ENCODE measurements at regions not wholly inside any gene's neighbourhood (a gene's known extent, or its start where the extent isn't known, plus 50 kb on each side); places are given as distances from the start of the nearest gene placed in this dataset.
"Not testable (repeated sequence)": the region's sequence is repeated elsewhere in the genome, so short reads cannot be mapped to it uniquely, and the experiment has no call there.

DNA sequence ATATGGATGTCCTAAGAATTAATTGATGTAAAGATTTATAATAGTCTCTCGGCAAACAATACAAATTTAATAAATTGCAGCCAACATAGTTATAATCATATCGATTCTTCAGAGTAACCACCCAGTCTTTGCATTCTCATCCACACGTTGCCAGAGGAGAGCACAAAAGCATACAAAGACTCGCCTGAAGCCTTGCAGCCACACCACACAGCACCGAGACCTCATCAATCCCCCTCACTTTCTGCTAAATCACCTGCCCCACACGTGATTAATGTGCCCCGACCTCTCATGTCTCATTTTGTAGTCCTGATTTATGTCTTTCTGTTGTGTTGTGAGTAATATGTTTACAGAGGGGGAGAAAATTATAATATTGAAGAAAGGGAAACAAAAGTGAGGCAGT, 510.4 kb downstream of the TRIML1 start:
- Mint-ChIP-seq H3K9me3 (peaks cover 6% of the 10 kb centered on the region), H3K27me3 (no peaks in the 10 kb centered on the region), H3K36me3 (no peaks in the 10 kb centered on the region), H3K4me1 (no peaks in the 10 kb centered on the region), H3K27ac (no peak overlapping the region), H3K4me3 (no peak overlapping the region)
- no peak for DNase-seq

DNA sequence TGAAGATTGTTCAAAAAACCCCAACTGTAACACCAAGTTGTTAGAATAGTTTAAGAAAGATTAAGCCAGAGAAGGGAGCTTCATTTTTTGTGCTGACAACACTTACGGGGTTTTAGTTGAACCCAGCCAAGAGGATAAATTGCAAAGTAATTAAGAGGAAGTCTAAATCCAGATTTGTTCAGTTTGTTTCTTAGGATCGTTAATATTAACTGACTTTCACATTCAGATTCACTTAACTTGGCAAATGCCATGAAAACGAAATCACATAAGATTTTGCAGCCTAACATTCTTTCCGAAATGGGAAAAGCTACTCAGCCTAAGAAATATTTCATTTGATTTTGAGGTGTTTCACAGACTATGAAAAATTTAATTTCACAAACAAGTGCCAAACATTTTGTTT, 511.3 kb downstream of the TRIML1 start:
- Mint-ChIP-seq H3K27me3 (no peaks in the 10 kb centered on the region), H3K9me3 (peaks cover 6% of the 10 kb centered on the region), H3K36me3 (no peaks in the 10 kb centered on the region), H3K4me3 (no peak overlapping the region), H3K27ac (no peak overlapping the region), H3K4me1 (no peaks in the 10 kb centered on the region)
- DNase-seq: no peak

DNA sequence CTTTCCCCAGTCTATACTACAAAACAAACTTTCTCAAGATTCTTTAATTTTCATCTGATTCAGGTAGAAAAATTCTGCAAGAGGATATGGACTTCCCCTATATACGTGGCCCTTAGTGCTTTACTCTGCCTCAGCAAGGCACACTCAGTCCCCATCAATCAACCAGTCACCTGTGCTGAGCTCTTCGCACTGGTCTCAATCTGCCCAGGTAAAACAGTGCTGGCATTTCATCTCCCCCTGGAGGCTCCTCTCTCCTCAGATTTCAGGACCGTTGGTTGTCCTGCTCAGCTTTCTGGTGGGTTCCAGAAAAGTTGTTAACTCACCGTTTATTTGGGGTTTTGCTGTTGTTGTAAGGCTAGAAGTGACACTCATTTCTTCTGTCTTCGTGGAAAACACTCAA, 518.1 kb downstream of the TRIML1 start:
- Mint-ChIP-seq H3K36me3 (no peaks in the 10 kb centered on the region), H3K27ac (no peak overlapping the region), H3K4me3 (no peak overlapping the region), H3K27me3 (no peaks in the 10 kb centered on the region), H3K9me3 (peaks cover 13% of the 10 kb centered on the region), H3K4me1 (no peaks in the 10 kb centered on the region)
- DNase-seq: no peak

DNA sequence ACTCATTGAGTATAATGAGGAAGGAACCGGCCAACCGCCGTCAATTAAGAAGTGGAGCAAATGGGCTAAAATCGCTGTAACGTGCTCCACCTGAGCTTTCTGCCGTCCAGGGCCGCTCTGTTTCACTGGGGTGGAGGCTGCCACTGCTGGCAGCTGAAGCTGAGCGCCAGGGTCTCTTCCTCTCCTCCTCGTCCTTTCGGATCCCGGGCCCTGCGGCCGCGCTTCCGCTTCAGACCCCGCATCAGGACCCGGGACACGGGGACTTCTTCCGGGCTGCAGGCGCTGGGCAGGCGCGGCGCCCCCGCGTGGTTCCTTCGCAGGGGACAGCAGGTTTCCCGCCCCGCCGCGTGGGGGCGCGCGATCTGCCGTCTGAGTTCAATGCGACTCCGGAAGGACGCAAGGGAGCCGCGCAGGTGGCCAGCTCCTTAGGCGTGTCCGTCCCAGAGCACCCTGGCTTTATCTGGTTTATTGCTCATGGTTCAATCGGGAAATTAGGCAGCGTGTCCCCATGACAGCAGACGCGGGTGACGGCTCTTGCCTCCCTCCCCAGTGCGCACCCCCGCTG, 519.8 kb downstream of the TRIML1 start:
- no peaks in the 10 kb centered on the region for H3K27me3 Mint-ChIP-seq
- DNase-seq: no peak
- H3K4me1 Mint-ChIP-seq: no peaks in the 10 kb centered on the region

DNA sequence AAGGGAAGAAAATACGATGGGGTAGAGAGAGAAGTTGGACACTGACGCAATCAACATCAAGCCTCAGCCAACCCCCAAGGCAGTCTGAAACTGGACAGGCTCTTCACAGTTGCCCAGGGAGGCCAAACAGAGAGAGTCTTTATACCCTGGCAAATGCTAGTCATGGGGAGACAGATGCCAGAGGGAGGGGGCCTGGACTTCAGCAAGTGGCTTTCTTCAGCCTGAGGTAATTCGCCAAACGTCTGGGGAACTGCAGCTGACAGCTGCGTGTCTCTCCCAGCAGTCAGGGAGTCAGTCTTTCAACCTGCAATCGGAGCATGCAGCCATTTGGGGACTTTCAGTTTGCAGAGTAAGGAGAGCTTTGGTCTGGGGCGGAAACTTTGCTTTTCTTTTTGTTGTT, 521.6 kb downstream of the TRIML1 start:
- no peaks in the 10 kb centered on the region for H3K36me3 Mint-ChIP-seq
- H3K27ac Mint-ChIP-seq: no peak overlapping the region
- no peak overlapping the region for H3K4me3 Mint-ChIP-seq
- H3K4me1 Mint-ChIP-seq: no peaks in the 10 kb centered on the region
- DNase-seq: no peak
- no peaks in the 10 kb centered on the region for H3K27me3 Mint-ChIP-seq
- H3K9me3 Mint-ChIP-seq: peaks cover 14% of the 10 kb centered on the region

More for the DNA sequence above, 519.8 kb downstream of the TRIML1 start:
- Mint-ChIP-seq H3K27ac (no peak overlapping the region), H3K9me3 (peaks cover 14% of the 10 kb centered on the region), H3K36me3 (no peaks in the 10 kb centered on the region), H3K4me3 (no peak overlapping the region)

DNA sequence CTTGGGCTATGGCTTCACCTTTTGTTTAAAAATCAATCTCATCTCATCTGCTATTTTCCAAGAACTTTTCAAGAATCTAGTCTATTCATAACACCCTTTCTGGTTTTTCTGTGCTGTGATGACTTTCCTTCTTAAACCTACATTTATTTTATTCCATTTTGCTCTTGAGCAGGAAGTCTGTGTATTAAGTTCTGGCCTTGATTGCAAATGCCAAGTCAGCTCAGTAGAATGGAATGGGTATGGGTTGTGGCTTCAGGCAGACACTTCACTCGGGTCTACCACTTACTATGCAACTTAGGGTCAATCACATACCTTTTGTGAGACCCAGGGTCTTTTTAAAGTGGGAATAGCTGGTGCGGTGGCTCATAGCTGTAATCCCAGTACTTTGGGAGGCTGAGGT, 522.3 kb downstream of the TRIML1 start:
- Mint-ChIP-seq H3K4me3 (no peak overlapping the region), H3K27me3 (no peaks in the 10 kb centered on the region), H3K36me3 (no peaks in the 10 kb centered on the region), H3K27ac (no peak overlapping the region), H3K4me1 (no peaks in the 10 kb centered on the region), H3K9me3 (peaks cover 12% of the 10 kb centered on the region)
- DNase-seq: no peak

DNA sequence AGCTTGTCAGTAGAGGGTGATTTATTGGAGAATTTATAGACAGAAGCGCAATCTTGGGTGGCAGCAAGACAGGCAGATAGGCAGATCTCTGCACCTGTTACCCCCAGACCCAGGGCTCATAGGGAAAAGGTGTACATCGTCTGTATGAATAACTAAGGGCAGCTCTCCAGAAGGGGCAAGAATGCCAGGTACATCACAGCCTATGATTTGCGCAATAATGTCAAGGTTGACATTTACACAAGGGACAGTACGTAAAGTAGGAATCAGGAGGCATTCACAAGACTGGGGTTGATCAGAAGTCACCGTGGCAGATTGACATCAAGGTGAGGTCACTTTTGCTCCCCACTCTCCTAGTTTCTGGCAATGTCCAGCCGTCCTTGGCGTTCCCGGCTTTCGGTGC, 524.1 kb downstream of the TRIML1 start:
- no peaks in the 10 kb centered on the region for H3K36me3 Mint-ChIP-seq
- peaks cover 10% of the 10 kb centered on the region for H3K9me3 Mint-ChIP-seq
- no peaks in the 10 kb centered on the region for H3K4me1 Mint-ChIP-seq
- H3K27ac Mint-ChIP-seq: no peak overlapping the region
- no peak for DNase-seq
- no peak overlapping the region for H3K4me3 Mint-ChIP-seq
- no peaks in the 10 kb centered on the region for H3K27me3 Mint-ChIP-seq

DNA sequence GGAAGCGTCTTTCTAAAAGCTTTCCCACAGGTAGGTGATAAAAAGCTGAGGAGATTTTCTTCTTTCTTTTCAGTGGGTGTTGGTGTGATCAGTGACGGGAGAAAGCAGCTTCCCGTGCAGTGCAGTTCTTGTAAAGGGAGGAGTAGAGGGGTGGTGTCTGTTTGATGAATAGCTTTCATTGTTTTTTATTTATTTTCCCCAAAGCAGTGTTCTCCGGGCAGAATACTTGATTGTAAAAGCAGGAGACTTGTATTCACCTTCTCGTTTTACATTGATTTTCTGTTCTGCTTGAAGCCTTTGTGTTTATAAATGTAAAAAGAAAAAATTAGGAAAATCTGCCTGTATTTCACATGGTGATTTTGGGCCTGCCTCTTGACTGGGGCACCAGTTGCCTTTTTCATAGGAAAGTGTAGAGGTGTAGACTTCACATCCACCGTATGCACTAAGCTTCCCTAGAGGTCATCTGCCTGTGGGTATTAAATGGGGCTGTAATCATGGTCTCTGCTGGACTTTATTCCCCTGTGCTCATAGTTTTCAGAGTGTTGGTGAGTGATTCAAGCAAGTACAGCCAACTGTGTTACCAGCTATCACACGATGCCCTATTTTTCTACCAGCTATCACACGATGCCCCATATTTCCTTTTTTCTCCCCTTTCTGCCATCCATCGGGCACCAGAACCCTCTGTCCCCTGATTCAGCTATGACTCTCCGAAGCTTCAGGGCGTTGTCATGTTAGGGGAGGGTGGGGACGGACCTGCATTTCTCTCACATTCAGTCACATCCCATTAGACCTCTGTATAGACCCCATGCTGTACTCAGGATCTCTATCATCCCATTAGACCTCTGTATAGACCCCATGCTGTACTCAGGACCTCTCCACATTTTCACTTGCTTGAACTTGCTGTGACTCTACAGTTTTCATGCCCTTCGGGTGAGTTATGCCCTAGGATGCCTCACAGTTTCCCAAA, 526.5 kb downstream of the TRIML1 start:
- peaks cover 7% of the 10 kb centered on the region for H3K9me3 Mint-ChIP-seq
- no peak overlapping the region for H3K27ac Mint-ChIP-seq
- H3K27me3 Mint-ChIP-seq: no peaks in the 10 kb centered on the region
- no peak for DNase-seq
- no peaks in the 10 kb centered on the region for H3K36me3 Mint-ChIP-seq
- no peaks in the 10 kb centered on the region for H3K4me1 Mint-ChIP-seq
- H3K4me3 Mint-ChIP-seq: no peak overlapping the region

DNA sequence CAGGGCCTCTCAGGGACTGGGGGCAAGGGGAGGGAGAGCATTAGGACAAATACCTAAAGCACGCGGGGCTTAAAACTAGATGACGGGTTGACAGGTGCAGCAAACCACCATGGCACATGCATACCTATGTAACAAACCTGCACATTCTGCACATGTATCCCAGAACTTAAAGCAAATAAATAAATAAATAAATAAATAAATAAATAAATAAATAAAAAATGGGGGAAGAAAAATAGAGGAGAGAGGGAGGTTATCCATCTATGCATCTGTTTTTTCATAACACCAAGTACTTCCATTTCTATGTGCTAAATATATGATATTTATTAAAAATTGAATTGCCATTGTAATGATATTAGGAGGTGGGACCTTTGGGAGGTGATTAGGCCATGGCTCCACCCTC, 539.5 kb downstream of the TRIML1 start:
- peaks cover 22% of the 10 kb centered on the region for H3K9me3 Mint-ChIP-seq
- H3K27ac Mint-ChIP-seq, H3K4me1 Mint-ChIP-seq, H3K36me3 Mint-ChIP-seq, DNase-seq, H3K4me3 Mint-ChIP-seq, H3K27me3 Mint-ChIP-seq: not testable (repeated sequence)

DNA sequence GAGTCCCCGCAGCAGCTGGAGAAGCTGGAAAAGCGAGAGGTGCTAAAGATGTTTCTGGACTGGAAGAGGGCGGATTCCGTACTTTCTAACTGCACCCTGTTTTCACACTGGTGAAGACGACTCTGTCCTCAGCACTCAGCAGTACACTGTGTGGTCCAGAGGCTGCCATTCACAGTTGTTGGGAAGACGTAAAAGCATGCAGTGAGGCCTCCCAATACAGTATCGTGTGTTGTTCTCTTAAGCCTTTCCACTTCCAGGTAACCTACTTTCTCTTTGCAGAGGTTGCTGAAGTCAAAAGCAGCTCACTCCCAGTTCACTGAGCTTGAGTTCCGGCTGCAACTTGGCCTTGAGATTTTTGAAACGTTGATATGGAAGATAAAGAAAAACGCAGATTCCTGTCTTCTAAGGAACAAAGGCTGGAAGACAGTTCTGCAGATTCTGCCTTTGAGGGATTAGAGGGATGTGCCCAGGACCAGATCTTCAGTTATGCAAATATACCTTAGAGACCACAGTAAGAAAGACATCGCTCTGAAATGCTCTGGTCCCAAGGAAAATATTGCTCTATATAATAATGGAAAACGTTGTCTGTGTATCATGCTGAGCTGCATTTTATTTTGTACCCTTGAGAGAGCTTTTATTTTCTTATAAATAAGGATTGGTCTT, 540.9 kb downstream of the TRIML1 start:
- Mint-ChIP-seq H3K4me1 (no peaks in the 10 kb centered on the region), H3K4me3 (no peak overlapping the region), H3K36me3 (no peaks in the 10 kb centered on the region), H3K27ac (no peak overlapping the region), H3K27me3 (no peaks in the 10 kb centered on the region), H3K9me3 (peaks cover 15% of the 10 kb centered on the region)
- DNase-seq: no peak

DNA sequence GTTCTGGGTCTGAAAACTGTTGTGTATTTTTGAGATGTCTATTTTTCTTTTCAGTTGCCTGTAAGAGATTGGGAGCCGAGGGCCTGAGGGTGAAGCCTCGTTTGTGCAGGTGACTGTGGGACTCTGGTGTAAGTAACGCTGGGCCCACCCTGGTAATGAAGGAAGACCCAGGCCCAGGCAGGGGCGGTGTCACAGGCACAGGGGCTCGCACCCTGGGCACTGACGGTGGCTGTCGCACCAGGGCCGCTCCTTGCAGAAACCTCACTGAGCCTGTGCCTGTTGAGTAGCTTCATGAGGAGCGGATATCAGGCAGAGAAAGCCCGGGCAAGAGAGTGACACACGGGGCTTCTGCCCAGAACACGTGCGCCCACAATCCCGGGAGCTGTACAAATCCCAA, 541.4 kb downstream of the TRIML1 start:
- H3K36me3 Mint-ChIP-seq: no peaks in the 10 kb centered on the region

DNA sequence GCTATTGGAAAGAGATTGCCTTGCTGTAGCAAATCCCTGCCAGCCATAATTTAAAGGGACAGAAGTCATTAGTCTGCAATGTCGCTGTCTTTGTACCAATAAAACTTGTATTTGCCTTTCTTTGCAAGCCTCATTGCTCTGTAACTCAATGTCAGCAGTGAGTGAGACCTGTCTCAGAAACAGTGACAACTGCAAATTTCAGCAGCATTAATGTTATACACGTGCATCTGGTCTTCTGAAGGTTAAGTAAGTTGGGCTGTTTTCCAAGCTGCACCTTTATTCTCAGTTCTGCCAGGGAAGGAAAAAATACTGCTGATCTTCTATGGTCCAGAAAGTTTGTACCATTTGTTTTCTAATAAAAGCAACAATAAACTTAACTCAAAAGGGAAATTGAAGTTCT, 543.1 kb downstream of the TRIML1 start:
- Mint-ChIP-seq H3K4me1 (no peaks in the 10 kb centered on the region), H3K27me3 (no peaks in the 10 kb centered on the region), H3K36me3 (no peaks in the 10 kb centered on the region), H3K4me3 (no peak overlapping the region), H3K27ac (no peak overlapping the region), H3K9me3 (peaks cover 6% of the 10 kb centered on the region)
- no peak for DNase-seq

More for the DNA sequence above, 541.4 kb downstream of the TRIML1 start:
- H3K9me3 Mint-ChIP-seq: peaks cover 10% of the 10 kb centered on the region
- no peaks in the 10 kb centered on the region for H3K27me3 Mint-ChIP-seq
- no peaks in the 10 kb centered on the region for H3K4me1 Mint-ChIP-seq
- no peak for DNase-seq
- no peak overlapping the region for H3K27ac Mint-ChIP-seq
- H3K4me3 Mint-ChIP-seq: no peak overlapping the region

DNA sequence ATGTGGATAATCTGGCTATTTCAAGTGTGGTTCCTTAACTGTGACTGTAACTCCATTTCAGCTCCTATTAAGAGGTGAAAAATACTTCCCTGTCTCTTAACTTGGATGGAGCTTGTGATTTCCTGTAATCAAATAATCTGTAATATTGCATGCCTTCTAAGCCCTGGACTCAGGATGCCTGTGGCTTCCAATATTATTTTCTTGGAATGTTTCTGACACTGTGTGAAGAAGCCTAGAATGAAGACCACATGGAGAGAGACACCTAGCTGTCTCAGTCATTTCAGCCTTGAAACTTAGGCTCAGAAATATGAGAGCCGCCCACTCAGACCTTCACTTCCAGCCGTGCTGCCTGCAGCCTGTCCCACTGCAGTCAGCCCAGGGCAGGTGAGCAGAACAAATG, 544.3 kb downstream of the TRIML1 start:
- Mint-ChIP-seq H3K4me3 (no peak overlapping the region), H3K27ac (no peak overlapping the region), H3K9me3 (peaks cover 3% of the 10 kb centered on the region), H3K27me3 (no peaks in the 10 kb centered on the region), H3K4me1 (no peaks in the 10 kb centered on the region), H3K36me3 (no peaks in the 10 kb centered on the region)
- no peak for DNase-seq

DNA sequence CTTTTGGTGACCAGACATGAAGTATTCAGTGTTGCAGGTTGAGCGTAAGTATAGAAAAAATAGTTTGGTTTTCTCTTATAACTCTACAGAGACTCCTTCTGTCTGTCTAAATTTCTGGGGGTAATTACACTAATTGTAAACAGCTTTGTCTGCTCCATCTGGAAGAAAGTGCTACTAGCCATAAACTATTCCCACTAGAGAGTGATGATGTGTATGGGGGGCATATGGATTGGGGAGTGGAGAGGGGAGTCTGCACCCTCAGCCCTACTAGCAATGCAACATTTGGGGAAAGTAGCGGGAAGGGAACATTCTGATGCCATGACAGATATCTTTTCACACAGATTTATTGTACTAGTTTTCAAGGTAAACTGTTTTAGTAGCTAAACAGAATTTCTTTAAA, 549.7 kb downstream of the TRIML1 start:
- Mint-ChIP-seq H3K36me3 (no peaks in the 10 kb centered on the region), H3K4me1 (no peaks in the 10 kb centered on the region), H3K9me3 (peaks cover 1% of the 10 kb centered on the region), H3K4me3 (no peak overlapping the region), H3K27ac (no peak overlapping the region), H3K27me3 (no peaks in the 10 kb centered on the region)
- DNase-seq: no peak

DNA sequence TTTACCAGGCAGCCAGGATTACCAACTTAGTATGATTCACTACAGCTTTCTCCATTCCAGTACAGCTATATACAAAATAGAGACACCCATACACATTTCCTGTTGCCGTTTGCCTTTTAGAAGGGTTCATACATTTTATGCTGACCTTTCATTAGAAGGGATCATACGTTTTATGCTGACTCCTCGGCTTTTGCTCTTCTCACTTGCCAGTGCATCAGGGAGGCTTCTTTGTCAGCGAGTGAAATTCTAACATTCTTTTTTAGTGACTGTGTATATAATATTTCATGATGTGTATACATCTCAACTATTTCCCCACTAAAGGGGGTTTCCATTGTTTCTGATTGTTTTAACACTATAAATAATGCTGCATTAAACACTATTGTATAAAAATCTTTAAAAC, 552.6 kb downstream of the TRIML1 start:
- no peak for DNase-seq
- Mint-ChIP-seq H3K27me3 (no peaks in the 10 kb centered on the region), H3K9me3 (peaks cover 1% of the 10 kb centered on the region), H3K27ac (no peak overlapping the region), H3K36me3 (no peaks in the 10 kb centered on the region), H3K4me3 (no peak overlapping the region), H3K4me1 (no peaks in the 10 kb centered on the region)
